RWPE2 (cell line): ENCODE measurements at regions not wholly inside any gene's neighbourhood (a gene's known extent, or its start where the extent isn't known, plus 50 kb on each side); places are given as distances from the start of the nearest gene placed in this dataset.

Experiments used
- ATAC-seq: fragments of 200-7000 bp; cut with Tn5 transposase; 3 replicates; pipeline ENCODE4 v1.9.1; 2021; ENCODE audit warnings: low read depth
- DNase-seq: peaks from one replicate; pipeline ENCODE4 v3.0.0-alpha.2; 2020; ENCODE audit warnings: low spot score
- H3K27ac ChIP-seq: fragments of 450-650 bp; 2 replicates; pipeline ENCODE4 v1.5.1; 2017; ENCODE audit warnings: mild to moderate bottlenecking; ENCODE audit not compliant: poor library complexity, severe bottlenecking
- H3K27me3 ChIP-seq: fragments of 250-450 bp; sonication (Bioruptor Pico); 2 replicates; pipeline ENCODE4 v1.5.1; 2021; ENCODE audit warnings: mild to moderate bottlenecking, moderate library complexity; ENCODE audit not compliant: insufficient read depth, poor library complexity, severe bottlenecking
- H3K36me3 ChIP-seq: fragments of 250-450 bp; sonication (Bioruptor Pico); 2 replicates; pipeline ENCODE4 v1.5.1; 2020; ENCODE audit warnings: low read depth, mild to moderate bottlenecking, moderate library complexity
- H3K4me1 ChIP-seq: fragments of 250-450 bp; sonication (Bioruptor Pico); 2 replicates; pipeline ENCODE4 v1.5.1; 2021; ENCODE audit warnings: mild to moderate bottlenecking, moderate library complexity; ENCODE audit not compliant: insufficient read depth, poor library complexity, severe bottlenecking
- H3K4me3 ChIP-seq: fragments of 250-450 bp; sonication (Bioruptor Pico); 2 replicates; pipeline ENCODE4 v1.5.1; 2021; ENCODE audit warnings: mild to moderate bottlenecking, moderate library complexity; ENCODE audit not compliant: severe bottlenecking
- H3K9me3 ChIP-seq: fragments of 250-450 bp; sonication (Bioruptor Pico); 2 replicates; pipeline ENCODE4 v1.5.1; 2021; ENCODE audit warnings: mild to moderate bottlenecking, moderate library complexity; ENCODE audit not compliant: severe bottlenecking
- TF ChIP-seq, protein P1 (sequence below): fragments of 450-650 bp; IDR thresholded peaks from one replicate; pipeline ENCODE4 v1.5.1; 2017; ENCODE audit warnings: mild to moderate bottlenecking, moderate library complexity; ENCODE audit not compliant: poor library complexity, severe bottlenecking

DNA sequence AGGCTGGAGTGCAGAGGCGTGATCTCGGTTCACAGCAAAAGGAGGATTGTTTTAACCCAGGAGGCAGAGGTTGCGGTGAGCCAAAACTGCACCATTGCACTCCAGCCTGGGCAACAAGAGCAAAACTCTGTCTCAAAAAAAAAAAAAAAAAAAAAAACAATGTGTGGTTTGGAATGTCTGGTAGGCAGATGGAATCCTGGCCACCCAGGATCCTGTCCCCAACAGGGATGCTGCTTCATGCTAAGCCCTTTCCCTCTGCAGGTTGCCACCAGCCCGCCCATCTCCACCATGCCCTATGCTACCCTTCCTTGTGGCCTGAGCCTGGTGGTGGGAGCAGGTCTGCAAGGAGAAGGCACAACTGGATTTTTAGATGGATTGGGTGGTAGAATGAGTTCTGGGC, 129.7 kb upstream of the HAND1 start:
- Histone ChIP-seq H3K36me3 (no peaks in the 10 kb centered on the region), H3K4me3 (no peak overlapping the region), H3K27me3 (peaks cover 43% of the 10 kb centered on the region), H3K9me3 (no peaks in the 10 kb centered on the region), H3K4me1 (no peaks in the 10 kb centered on the region), H3K27ac (no peak overlapping the region)
- ATAC-seq (no peak), DNase-seq (no peak)
- TF ChIP-seq, protein P1, sequence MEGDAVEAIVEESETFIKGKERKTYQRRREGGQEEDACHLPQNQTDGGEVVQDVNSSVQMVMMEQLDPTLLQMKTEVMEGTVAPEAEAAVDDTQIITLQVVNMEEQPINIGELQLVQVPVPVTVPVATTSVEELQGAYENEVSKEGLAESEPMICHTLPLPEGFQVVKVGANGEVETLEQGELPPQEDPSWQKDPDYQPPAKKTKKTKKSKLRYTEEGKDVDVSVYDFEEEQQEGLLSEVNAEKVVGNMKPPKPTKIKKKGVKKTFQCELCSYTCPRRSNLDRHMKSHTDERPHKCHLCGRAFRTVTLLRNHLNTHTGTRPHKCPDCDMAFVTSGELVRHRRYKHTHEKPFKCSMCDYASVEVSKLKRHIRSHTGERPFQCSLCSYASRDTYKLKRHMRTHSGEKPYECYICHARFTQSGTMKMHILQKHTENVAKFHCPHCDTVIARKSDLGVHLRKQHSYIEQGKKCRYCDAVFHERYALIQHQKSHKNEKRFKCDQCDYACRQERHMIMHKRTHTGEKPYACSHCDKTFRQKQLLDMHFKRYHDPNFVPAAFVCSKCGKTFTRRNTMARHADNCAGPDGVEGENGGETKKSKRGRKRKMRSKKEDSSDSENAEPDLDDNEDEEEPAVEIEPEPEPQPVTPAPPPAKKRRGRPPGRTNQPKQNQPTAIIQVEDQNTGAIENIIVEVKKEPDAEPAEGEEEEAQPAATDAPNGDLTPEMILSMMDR = no peak

DNA sequence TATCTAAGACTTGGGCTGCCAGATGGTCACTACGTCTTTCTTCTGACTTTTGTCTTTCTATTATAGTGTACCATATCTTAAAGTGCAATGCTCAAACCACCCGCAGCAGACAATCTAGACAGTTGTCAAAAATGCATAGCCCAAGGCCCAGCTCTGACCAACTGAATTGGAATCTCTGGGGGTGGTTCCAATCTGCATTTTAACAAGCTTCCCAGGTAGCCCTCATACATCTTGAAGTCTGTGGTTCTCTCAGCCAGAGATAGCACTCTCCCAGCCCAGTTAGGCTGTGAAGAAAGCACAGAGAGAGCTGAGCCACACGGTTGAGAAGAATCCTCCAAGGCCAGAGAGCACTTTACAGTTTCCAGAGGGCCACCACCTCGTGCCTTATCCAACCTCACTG, 128.2 kb upstream of the HAND1 start:
- H3K4me3 ChIP-seq = no peak overlapping the region
- no peak for ATAC-seq
- peaks cover 28% of the 10 kb centered on the region for H3K27me3 ChIP-seq

DNA sequence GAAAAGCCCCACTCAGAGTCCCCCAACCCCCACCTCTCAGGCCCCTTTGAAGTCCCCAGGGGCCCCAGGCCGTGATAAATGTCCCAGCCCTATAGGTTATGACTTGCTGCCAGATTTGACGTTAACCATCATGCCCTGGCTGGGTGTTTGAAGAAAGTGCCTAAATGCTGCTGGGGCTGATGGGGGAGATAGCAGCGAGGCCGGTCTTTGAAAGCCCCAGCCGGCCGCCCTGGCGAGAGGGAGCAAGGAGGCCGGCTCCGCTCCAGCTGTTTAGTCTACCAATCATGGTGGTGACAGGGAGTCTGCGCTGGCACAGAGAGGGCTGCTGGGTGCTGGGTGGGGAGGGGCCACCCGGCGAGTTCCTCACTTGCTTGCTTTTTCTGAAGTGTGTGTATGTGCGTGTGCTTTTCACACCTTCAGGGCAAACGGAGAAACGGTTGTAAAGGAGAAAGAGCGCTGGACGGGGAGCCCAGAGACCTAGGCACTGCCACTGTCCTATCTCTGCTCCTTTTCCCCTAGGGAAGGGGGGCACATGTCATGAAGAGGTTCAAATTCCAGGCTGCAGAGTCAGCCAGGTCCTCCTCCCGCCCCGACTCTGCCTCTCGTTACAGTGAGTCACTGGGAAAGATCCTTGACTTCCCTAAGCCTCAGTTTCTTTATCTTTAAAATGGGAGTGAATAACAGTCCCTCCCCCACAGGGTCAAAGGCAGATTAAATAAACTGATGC, 126.1 kb upstream of the HAND1 start:
- Histone ChIP-seq H3K27me3 (peaks cover 6% of the 10 kb centered on the region), H3K9me3 (no peaks in the 10 kb centered on the region), H3K4me3 (no peak overlapping the region), H3K27ac (no peak overlapping the region), H3K36me3 (no peaks in the 10 kb centered on the region), H3K4me1 (no peaks in the 10 kb centered on the region)
- TF ChIP-seq, protein P1 = no peak
- peak; percentile 38; the same call in 2 of the 3 replicates for ATAC-seq
- DNase-seq = no peak

More for the DNA sequence above, 128.2 kb upstream of the HAND1 start:
- TF ChIP-seq, protein P1 = no peak
- Histone ChIP-seq H3K9me3 (no peaks in the 10 kb centered on the region), H3K4me1 (no peaks in the 10 kb centered on the region), H3K36me3 (no peaks in the 10 kb centered on the region), H3K27ac (no peak overlapping the region)
- no peak for DNase-seq

DNA sequence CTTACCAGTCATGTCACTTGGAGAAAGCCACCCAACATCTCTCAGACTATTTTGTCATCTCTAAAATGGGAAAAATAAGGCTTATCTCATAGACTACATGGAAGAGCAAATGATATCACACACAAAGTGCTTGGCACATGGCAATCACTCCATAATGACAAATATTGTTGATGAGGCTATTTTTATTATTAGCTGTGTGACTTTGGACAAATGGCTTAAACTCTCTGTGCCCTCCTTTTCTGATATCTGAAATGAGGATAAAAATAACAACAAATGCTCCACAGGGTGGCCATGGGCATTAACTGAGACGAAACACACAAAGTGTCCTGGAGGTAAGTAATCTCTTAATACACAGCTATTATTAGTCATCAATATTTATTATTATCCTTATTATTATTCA, 125.5 kb upstream of the HAND1 start:
- ATAC-seq (no peak), DNase-seq (no peak)
- TF ChIP-seq, protein P1 = no peak
- H3K9me3 ChIP-seq = no peaks in the 10 kb centered on the region
- H3K36me3 ChIP-seq = no peaks in the 10 kb centered on the region
- no peak overlapping the region for H3K27ac ChIP-seq
- H3K27me3 ChIP-seq = peaks cover 3% of the 10 kb centered on the region
- no peak overlapping the region for H3K4me3 ChIP-seq
- H3K4me1 ChIP-seq = no peaks in the 10 kb centered on the region

GRCh38 chr5:154603011-154603410, 125.0 kb upstream of the HAND1 start:
- Histone ChIP-seq H3K27ac (no peak overlapping the region), H3K9me3 (no peaks in the 10 kb centered on the region), H3K4me3 (no peak overlapping the region), H3K4me1 (no peaks in the 10 kb centered on the region), H3K27me3 (peaks cover 3% of the 10 kb centered on the region), H3K36me3 (no peaks in the 10 kb centered on the region)
- ATAC-seq (no peak), DNase-seq (no peak)
- TF ChIP-seq, protein P1 = no peak
